CD4-positive, alpha-beta memory T cell (primary cell): ENCODE measurements at regions not wholly inside any gene's neighbourhood (a gene's known extent, or its start where the extent isn't known, plus 50 kb on each side); places are given as distances from the start of the nearest gene placed in this dataset.

Source experiments
- CTCF ChIA-PET: fragments of 350-600 bp; sonication (Branson Sonifier 250); formaldehyde crosslinking; loops from one replicate; lab custom pipeline; 2021; ENCODE audit warnings: inconsistent platforms; ENCODE audit not compliant: partially characterized antibody; lab: Charles Lee
- POLR2A ChIA-PET: fragments of 350-600 bp; sonication (Branson Sonifier 250); formaldehyde crosslinking; loops from one replicate; lab custom pipeline; 2021; ENCODE audit not compliant: partially characterized antibody; lab: Charles Lee
- DNase-seq, 5 donors: peaks; one replicate each; pipeline versions ENCODE4 v3.0.0 to v3.0.0-alpha.2; 2020 to 2022; ENCODE audit warnings: mixed read lengths in 1 of 5
- H3K27ac ChIP-seq: one replicate; pipeline ENCODE4 v1.7.0; 2013; ENCODE audit warnings: low read depth, low read length
- H3K27me3 ChIP-seq: 2 replicates; pipeline ENCODE4 v1.7.0; 2013; ENCODE audit warnings: mild to moderate bottlenecking, low read length, moderate library complexity; ENCODE audit not compliant: insufficient read depth
- H3K36me3 ChIP-seq: 2 replicates; pipeline ENCODE4 v1.7.0; 2013; ENCODE audit warnings: mild to moderate bottlenecking, low read length, moderate library complexity; ENCODE audit not compliant: insufficient read depth
- H3K4me1 ChIP-seq: 2 replicates; pipeline ENCODE4 v1.7.0; 2013; ENCODE audit warnings: mild to moderate bottlenecking, low read length, moderate library complexity; ENCODE audit not compliant: insufficient read depth
- H3K4me3 ChIP-seq, 2 donors: one replicate each; pipeline ENCODE4 v1.7.0; 2013; ENCODE audit warnings: low read length in 2 of 2, mild to moderate bottlenecking in 1 of 2
- H3K9me3 ChIP-seq, 2 donors: one replicate each; pipeline ENCODE4 v1.7.0; 2013; ENCODE audit warnings: low read length in 2 of 2, control low read depth in 1 of 2; ENCODE audit not compliant: control insufficient read depth in 1 of 2
- H3K27ac Mint-ChIP-seq, 7 donors: one replicate each; pipeline ENCODE4 v1.8.0; 2020 to 2021; ENCODE audit warnings: mixed read lengths in 7 of 7, mild to moderate bottlenecking in 6 of 7, inconsistent platforms in 3 of 7, moderate library complexity in 3 of 7
- H3K27me3 Mint-ChIP-seq, 2 donors: one replicate each; pipeline ENCODE4 v1.8.0; 2020 to 2021; ENCODE audit warnings: mixed read lengths in 2 of 2
- H3K36me3 Mint-ChIP-seq, 2 donors: one replicate each; pipeline ENCODE4 v1.8.0; 2020 to 2021; ENCODE audit warnings: mixed read lengths in 2 of 2, inconsistent platforms in 1 of 2, mild to moderate bottlenecking in 1 of 2
- H3K4me1 Mint-ChIP-seq, 4 donors: one replicate each; pipeline ENCODE4 v1.8.0; 2020 to 2021; ENCODE audit warnings: mixed read lengths in 4 of 4, mild to moderate bottlenecking in 1 of 4
- H3K4me3 Mint-ChIP-seq, 8 donors: one replicate each; pipeline ENCODE4 v1.8.0; 2020 to 2021; ENCODE audit warnings: mixed read lengths in 8 of 8, mild to moderate bottlenecking in 7 of 8, moderate library complexity in 6 of 8, inconsistent platforms in 3 of 8
- H3K9me3 Mint-ChIP-seq, 8 donors: one replicate each; pipeline ENCODE4 v1.8.0; 2020 to 2021; ENCODE audit warnings: mixed read lengths in 8 of 8, mild to moderate bottlenecking in 5 of 8, inconsistent platforms in 3 of 8, moderate library complexity in 1 of 8
- intact Hi-C: fragments of 100-400 bp; cut with micrococcal nuclease; formaldehyde crosslinking; loops from one replicate; pipeline ENCODE4 v1.15.1; 2023

DNA sequence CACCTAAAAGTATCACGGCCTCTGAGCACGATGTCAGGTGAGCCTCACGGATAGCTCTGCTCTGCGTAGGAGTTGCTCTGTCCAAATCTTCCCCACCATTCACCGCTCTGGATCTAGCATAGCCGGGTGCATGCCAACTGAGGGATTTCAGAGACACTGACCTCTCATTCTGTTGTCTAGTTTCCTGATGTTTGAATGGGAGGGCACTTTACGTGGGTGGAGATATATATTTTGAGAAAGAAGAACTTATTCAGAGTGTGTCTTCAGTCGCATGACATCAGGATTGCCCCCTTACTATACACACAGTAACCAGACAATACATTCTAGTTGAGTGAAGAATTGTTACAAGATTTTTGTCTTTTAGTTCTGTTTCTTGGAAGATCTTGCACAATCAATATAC lies 96.5 kb upstream of the CITED2 start:
- intact Hi-C loops = no loop called here
- Histone ChIP-seq H3K36me3 (no peaks in the 10 kb centered on the region), H3K27me3 (no peaks in the 10 kb centered on the region), H3K4me1 (peaks cover 18% of the 10 kb centered on the region), H3K27ac (no peak overlapping the region), H3K4me3 (no peak overlapping the region), H3K9me3 (no peaks in the 10 kb centered on the region)
- no peak for DNase-seq
- Mint-ChIP-seq H3K27ac (peak overlapping the region in 1 of 7 donors; percentile 9), H3K4me3 (no peak overlapping the region), H3K9me3 (peaks cover 0 to 2% (median 0%) of the 10 kb centered on the region in 8 donors), H3K4me1 (peaks cover 9 to 21% (median 13%) of the 10 kb centered on the region in 4 donors), H3K27me3 (peaks cover 0 to 2% of the 10 kb centered on the region in 2 donors), H3K36me3 (no peaks in the 10 kb centered on the region)
- ChIA-PET POLR2A (no interaction called here), CTCF (no interaction called here)

DNA sequence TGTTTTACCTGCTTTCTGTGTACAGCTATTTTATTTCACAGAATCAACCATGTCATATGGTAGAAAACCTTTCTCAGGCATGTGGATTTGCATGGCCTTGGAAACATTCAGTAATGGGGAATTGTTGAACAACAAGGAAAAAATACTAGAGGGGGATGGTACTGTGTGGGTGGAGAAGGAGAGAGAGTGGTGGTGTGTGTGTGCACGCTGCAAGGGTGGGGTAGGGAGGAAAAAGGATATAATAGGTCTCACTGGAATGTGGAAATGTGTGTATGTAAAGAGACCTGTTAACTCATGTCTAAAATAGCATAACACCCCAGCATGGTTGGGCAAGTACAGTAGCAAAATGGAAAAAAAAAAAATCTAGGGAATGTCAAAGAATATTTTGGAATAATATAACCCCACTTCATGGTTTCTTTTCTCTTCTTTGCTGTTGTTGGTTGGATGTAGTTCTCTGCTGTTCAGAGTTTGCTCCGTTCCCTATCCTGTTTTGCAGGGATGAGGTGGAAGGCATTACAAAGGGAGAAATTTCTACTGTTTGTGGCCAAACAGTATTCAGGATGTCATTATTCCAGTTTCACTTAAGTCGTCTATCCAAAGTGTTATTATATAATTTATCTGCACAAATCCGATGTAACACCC lies 93.9 kb upstream of the CITED2 start:
- no peaks in the 10 kb centered on the region for H3K36me3 ChIP-seq
- H3K4me1 ChIP-seq = peaks cover 3% of the 10 kb centered on the region
- intact Hi-C loops = no loop called here
- H3K9me3 Mint-ChIP-seq = peaks cover 0 to 2% (median 0%) of the 10 kb centered on the region in 8 donors
- CTCF ChIA-PET = no interaction called here
- no peak overlapping the region for H3K27ac ChIP-seq
- POLR2A ChIA-PET = no interaction called here
- H3K27me3 Mint-ChIP-seq = peaks cover 0 to 2% of the 10 kb centered on the region in 2 donors
- H3K4me3 ChIP-seq = no peak overlapping the region
- peaks cover 0 to 3% (median 0%) of the 10 kb centered on the region in 4 donors for H3K4me1 Mint-ChIP-seq
- H3K4me3 Mint-ChIP-seq = no peak overlapping the region
- H3K36me3 Mint-ChIP-seq = no peaks in the 10 kb centered on the region
- no peak for DNase-seq
- H3K27me3 ChIP-seq = no peaks in the 10 kb centered on the region
- H3K9me3 ChIP-seq = no peaks in the 10 kb centered on the region
- H3K27ac Mint-ChIP-seq = no peak overlapping the region

DNA sequence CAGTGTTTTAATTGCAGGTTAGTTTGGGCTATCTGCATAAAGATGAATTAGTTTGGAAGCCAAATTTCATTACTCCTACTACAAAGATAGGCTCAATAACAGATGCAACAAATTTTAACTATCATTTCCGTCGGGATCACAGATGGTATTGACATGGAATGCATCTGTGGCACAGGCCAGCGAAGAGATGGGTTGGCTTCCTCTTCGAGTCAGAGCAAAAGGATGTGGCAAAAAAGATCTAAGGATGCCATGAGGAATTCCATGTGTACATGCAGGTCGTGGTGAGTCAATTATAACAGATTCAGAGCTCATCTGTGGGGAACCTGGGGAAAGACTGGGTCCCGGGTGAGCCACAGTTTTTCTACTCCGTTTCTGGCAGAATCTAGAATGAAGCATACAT lies 83.0 kb upstream of the CITED2 start:
- CTCF ChIA-PET = no interaction called here
- H3K27me3 Mint-ChIP-seq = no peaks in the 10 kb centered on the region
- no peak overlapping the region for H3K27ac ChIP-seq

DNA sequence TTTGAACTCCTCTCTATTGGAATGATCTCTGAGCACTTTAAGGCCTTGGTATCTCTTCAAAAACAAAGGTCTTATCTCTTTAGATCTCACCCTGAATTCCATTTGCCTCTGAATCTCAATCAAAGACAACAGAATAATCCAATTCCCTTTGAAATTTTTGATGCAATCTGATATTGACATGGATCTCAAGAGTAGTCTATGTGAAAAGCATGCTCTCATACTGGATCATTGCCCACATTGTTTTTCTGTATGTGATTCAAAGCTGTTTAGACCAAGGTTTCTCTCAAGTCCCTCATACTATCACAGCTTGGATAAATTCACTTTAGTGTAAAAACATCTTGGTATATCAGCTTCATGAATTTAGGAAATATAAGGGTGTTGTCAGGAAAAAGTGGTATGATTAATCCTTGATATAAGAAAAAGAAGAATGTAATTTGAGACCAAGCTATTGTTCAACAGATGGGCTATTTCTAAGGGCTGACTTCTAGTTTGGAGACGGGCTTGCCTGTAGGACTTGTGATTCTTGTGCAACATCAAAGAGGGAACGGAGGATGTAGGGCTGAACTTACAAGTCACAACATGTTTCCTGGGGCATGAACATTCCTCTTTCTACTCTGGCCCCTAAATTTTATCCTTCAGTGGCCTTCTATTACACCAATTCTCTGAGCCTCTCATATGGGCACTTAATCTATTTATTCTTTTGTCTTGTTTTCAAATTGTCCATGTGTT lies 77.9 kb upstream of the CITED2 start:
- Histone ChIP-seq H3K9me3 (no peaks in the 10 kb centered on the region), H3K4me1 (no peaks in the 10 kb centered on the region), H3K27me3 (no peaks in the 10 kb centered on the region), H3K27ac (no peak overlapping the region), H3K4me3 (no peak overlapping the region), H3K36me3 (no peaks in the 10 kb centered on the region)
- intact Hi-C loops = no loop called here
- Mint-ChIP-seq H3K36me3 (no peaks in the 10 kb centered on the region), H3K9me3 (no peaks in the 10 kb centered on the region), H3K4me1 (peaks cover 0 to 2% (median 0%) of the 10 kb centered on the region in 4 donors), H3K27ac (no peak overlapping the region), H3K27me3 (no peaks in the 10 kb centered on the region), H3K4me3 (no peak overlapping the region)
- no peak for DNase-seq
- ChIA-PET CTCF (no interaction called here), POLR2A (no interaction called here)

More for the DNA sequence above, 83.0 kb upstream of the CITED2 start:
- H3K4me3 Mint-ChIP-seq = no peak overlapping the region
- Histone ChIP-seq H3K9me3 (no peaks in the 10 kb centered on the region), H3K4me3 (no peak overlapping the region), H3K4me1 (no peaks in the 10 kb centered on the region), H3K36me3 (no peaks in the 10 kb centered on the region), H3K27me3 (no peaks in the 10 kb centered on the region)
- no peaks in the 10 kb centered on the region for H3K4me1 Mint-ChIP-seq
- DNase-seq = no peak
- no peaks in the 10 kb centered on the region for H3K36me3 Mint-ChIP-seq
- no peaks in the 10 kb centered on the region for H3K9me3 Mint-ChIP-seq
- intact Hi-C loops = no loop called here
- no peak overlapping the region for H3K27ac Mint-ChIP-seq
- POLR2A ChIA-PET = no interaction called here

DNA sequence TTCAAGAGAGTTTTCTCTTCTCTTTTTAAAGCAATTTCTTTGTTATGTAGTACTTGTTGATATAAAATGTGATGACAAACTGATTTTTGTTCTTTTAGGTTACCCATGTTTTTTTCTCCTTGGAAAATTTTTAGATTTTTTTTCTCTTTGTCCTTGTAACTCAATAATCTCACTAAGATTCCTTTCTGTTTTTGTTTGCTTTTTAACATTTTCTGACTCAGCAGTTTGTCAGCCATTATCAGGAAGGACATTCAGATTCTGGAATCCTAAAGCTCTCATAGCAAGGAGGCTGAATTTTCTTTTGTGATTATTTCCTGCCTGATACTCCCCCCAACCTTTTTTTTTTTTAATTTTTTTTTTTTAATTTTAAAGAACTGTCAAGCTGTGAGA lies 75.2 kb upstream of the CITED2 start:
- H3K4me1 Mint-ChIP-seq = peaks cover 0 to 2% (median 0%) of the 10 kb centered on the region in 4 donors

DNA sequence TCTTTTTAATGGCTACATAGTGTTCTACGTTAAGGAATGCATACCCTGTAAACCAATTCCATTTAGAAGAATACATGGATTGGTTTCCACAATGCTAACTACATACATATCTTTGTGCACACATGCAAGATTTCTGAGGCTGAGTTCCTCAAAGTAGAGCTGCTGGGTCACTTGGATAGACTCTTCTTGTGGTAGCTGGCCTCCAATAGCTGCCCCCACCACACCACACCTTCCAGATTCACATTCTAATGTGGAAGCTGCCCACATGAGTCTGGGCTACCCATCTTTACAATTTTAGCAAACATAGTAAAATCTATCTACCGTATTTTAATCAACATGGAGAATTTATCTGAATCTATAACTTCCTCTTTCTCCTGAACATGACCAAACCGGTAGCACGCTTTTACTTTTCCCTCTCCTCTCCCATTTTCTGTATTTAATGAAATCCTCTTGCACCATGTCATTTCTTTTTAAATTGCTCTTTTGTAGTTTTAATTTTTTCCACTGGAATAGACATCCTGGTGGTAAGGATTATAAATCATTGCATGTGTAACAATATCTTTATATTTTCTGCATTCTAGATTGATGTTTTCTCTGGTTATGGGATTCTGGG lies 74.7 kb upstream of the CITED2 start:
- no peaks in the 10 kb centered on the region for H3K4me1 ChIP-seq
- H3K9me3 ChIP-seq = no peaks in the 10 kb centered on the region
- H3K27ac Mint-ChIP-seq = no peak overlapping the region
- intact Hi-C loops = no loop called here
- no peaks in the 10 kb centered on the region for H3K36me3 ChIP-seq
- no peak overlapping the region for H3K4me3 Mint-ChIP-seq
- no peak for DNase-seq
- H3K4me1 Mint-ChIP-seq = peaks cover 0 to 2% (median 0%) of the 10 kb centered on the region in 4 donors
- no peak overlapping the region for H3K27ac ChIP-seq
- CTCF ChIA-PET = no interaction called here
- POLR2A ChIA-PET = no interaction called here
- no peaks in the 10 kb centered on the region for H3K27me3 Mint-ChIP-seq
- H3K9me3 Mint-ChIP-seq = no peaks in the 10 kb centered on the region
- no peaks in the 10 kb centered on the region for H3K27me3 ChIP-seq
- H3K4me3 ChIP-seq = no peak overlapping the region
- no peaks in the 10 kb centered on the region for H3K36me3 Mint-ChIP-seq

More for the DNA sequence above, 75.2 kb upstream of the CITED2 start:
- ChIA-PET CTCF (no interaction called here), POLR2A (no interaction called here)
- Mint-ChIP-seq H3K27me3 (no peaks in the 10 kb centered on the region), H3K27ac (no peak overlapping the region), H3K4me3 (no peak overlapping the region), H3K9me3 (no peaks in the 10 kb centered on the region), H3K36me3 (no peaks in the 10 kb centered on the region)
- intact Hi-C loops = no loop called here
- Histone ChIP-seq H3K9me3 (no peaks in the 10 kb centered on the region), H3K27me3 (no peaks in the 10 kb centered on the region), H3K36me3 (no peaks in the 10 kb centered on the region), H3K4me3 (no peak overlapping the region), H3K4me1 (no peaks in the 10 kb centered on the region), H3K27ac (no peak overlapping the region)
- no peak for DNase-seq

DNA sequence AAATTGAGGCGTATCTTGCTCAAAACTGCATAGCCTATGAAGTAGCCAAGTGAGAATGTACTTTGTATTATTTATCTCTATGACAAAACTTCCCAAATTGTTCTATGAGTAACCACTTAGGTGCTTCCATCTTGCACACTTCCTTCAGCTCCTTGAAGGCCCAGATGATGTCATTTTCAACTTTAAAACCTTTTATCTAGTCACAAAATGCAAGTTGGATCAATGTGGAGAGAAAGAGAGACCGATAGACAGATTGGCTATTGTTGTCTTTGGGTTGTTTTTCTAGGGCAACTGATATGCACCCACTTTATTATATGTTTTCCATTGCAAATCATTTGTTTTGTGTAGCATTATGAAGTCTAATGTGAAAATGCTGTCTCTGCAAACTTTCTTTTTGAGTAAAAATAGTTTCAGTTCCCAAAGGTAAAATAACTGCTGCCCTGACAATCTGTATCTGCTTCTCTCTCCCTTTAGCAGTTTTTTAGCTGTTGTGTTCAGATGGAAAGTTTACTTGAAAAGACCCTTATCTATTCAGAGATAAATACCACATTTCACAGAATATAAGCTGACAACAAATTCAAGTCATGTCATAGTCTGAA lies 73.7 kb upstream of the CITED2 start:
- peaks cover 0 to 2% (median 0%) of the 10 kb centered on the region in 4 donors for H3K4me1 Mint-ChIP-seq
- H3K4me3 Mint-ChIP-seq = no peak overlapping the region
- H3K27me3 Mint-ChIP-seq = no peaks in the 10 kb centered on the region
- intact Hi-C loops = no loop called here
- Histone ChIP-seq H3K4me1 (no peaks in the 10 kb centered on the region), H3K4me3 (no peak overlapping the region), H3K9me3 (no peaks in the 10 kb centered on the region), H3K36me3 (no peaks in the 10 kb centered on the region), H3K27me3 (no peaks in the 10 kb centered on the region), H3K27ac (no peak overlapping the region)
- ChIA-PET CTCF (no interaction called here), POLR2A (no interaction called here)
- H3K27ac Mint-ChIP-seq = no peak overlapping the region
- DNase-seq = no peak
- H3K9me3 Mint-ChIP-seq = no peaks in the 10 kb centered on the region
- no peaks in the 10 kb centered on the region for H3K36me3 Mint-ChIP-seq
